ENCODE measurements at regions not wholly inside any gene's neighbourhood (a gene's known extent, or its start where the extent isn't known, plus 50 kb on each side); places are given as distances from the start of the nearest gene placed in this dataset.

- Histone ChIP-seq H3K27me3 (ENCODE audit: control insufficient read depth, insufficient read depth, low read length) (no peaks in the 10 kb centered on the region), H3K4me3 (ENCODE audit: low read depth, low read length) (no peak overlapping the region), H3K36me3 (ENCODE audit: control insufficient read depth, insufficient read depth, low read length) (no peaks in the 10 kb centered on the region)
- DNase-seq (ENCODE audit: low read depth) = no peak
- no peak for TF ChIP-seq CTCF (IDR thresholded peaks at IDR 0.05; ENCODE audit: insufficient read depth, low read length, poor library complexity, severe bottlenecking)
These were observed 390.7 kb downstream of the INHBA start for GRCh38 chr7:41312235-41312634.

- no peak for TF ChIP-seq CTCF (IDR thresholded peaks at IDR 0.05; ENCODE audit: insufficient read depth, low read length, poor library complexity, severe bottlenecking)
- DNase-seq (ENCODE audit: low read depth) = no peak
- H3K27me3 ChIP-seq (ENCODE audit: control insufficient read depth, insufficient read depth, low read length) = no peaks in the 10 kb centered on the region
- no peak overlapping the region for H3K4me3 ChIP-seq (ENCODE audit: low read depth, low read length)
- H3K36me3 ChIP-seq (ENCODE audit: control insufficient read depth, insufficient read depth, low read length) = no peaks in the 10 kb centered on the region
These were observed 391.6 kb downstream of the INHBA start for GRCh38 chr7:41311301-41311700.

- no peaks in the 10 kb centered on the region for H3K36me3 ChIP-seq (ENCODE audit: control insufficient read depth, insufficient read depth, low read length)
- no peak for DNase-seq (ENCODE audit: low read depth)
- TF ChIP-seq CTCF (IDR thresholded peaks at IDR 0.05; ENCODE audit: insufficient read depth, low read length, poor library complexity, severe bottlenecking) = no peak
These were observed 396.4 kb downstream of the INHBA start for GRCh38 chr7:41306486-41306885.

GRCh38 chr7:41305001-41305400 is 397.9 kb downstream of the INHBA start:
- Histone ChIP-seq H3K4me3 (ENCODE audit: low read depth, low read length) (no peak overlapping the region), H3K36me3 (ENCODE audit: control insufficient read depth, insufficient read depth, low read length) (no peaks in the 10 kb centered on the region), H3K27me3 (ENCODE audit: control insufficient read depth, insufficient read depth, low read length) (no peaks in the 10 kb centered on the region)
- DNase-seq (ENCODE audit: low read depth) = no peak
- no peak for TF ChIP-seq CTCF (IDR thresholded peaks at IDR 0.05; ENCODE audit: insufficient read depth, low read length, poor library complexity, severe bottlenecking)

More at GRCh38 chr7:41306486-41306885, 396.4 kb downstream of the INHBA start:
- Histone ChIP-seq H3K27me3 (ENCODE audit: control insufficient read depth, insufficient read depth, low read length) (no peaks in the 10 kb centered on the region), H3K4me3 (ENCODE audit: low read depth, low read length) (no peak overlapping the region)

- Histone ChIP-seq H3K36me3 (ENCODE audit: control insufficient read depth, insufficient read depth, low read length) (no peaks in the 10 kb centered on the region), H3K4me3 (ENCODE audit: low read depth, low read length) (no peak overlapping the region), H3K27me3 (ENCODE audit: control insufficient read depth, insufficient read depth, low read length) (no peaks in the 10 kb centered on the region)
- DNase-seq (ENCODE audit: low read depth) = no peak
- no peak for TF ChIP-seq CTCF (IDR thresholded peaks at IDR 0.05; ENCODE audit: insufficient read depth, low read length, poor library complexity, severe bottlenecking)
These were observed 399.2 kb downstream of the INHBA start for GRCh38 chr7:41303709-41304108.

GRCh38 chr7:41298409-41298808 is 404.5 kb downstream of the INHBA start:
- H3K27me3 ChIP-seq (ENCODE audit: control insufficient read depth, insufficient read depth, low read length) = no peaks in the 10 kb centered on the region
- DNase-seq (ENCODE audit: low read depth) = no peak
- no peaks in the 10 kb centered on the region for H3K36me3 ChIP-seq (ENCODE audit: control insufficient read depth, insufficient read depth, low read length)
- no peak for TF ChIP-seq CTCF (IDR thresholded peaks at IDR 0.05; ENCODE audit: insufficient read depth, low read length, poor library complexity, severe bottlenecking)
- H3K4me3 ChIP-seq (ENCODE audit: low read depth, low read length) = no peak overlapping the region

Data from kidney epithelial cell (primary cell).